GM12873 (cell line): ENCODE measurements at regions not wholly inside any gene's neighbourhood (a gene's known extent, or its start where the extent isn't known, plus 50 kb on each side); places are given as distances from the start of the nearest gene placed in this dataset.

Experiments used
- CTCF ChIP-seq: IDR thresholded peaks from 2 replicates; pipeline ENCODE4 v1.5.1; 2012; ENCODE audit warnings: low read depth, mild to moderate bottlenecking, moderate library complexity, low read length, control low read depth; ENCODE audit not compliant: insufficient read depth; ENCODE audit errors: missing control alignments

GRCh38 chr12:124656947-124657434, 89.6 kb upstream of the NCOR2 start:
- TF ChIP-seq CTCF: no peak

- TF ChIP-seq CTCF: no peak
Observed at GRCh38 chr12:124655698-124656516, 88.5 kb upstream of the NCOR2 start.

- no peak for TF ChIP-seq CTCF
Observed at GRCh38 chr12:124655048-124655697, 87.8 kb upstream of the NCOR2 start.

- TF ChIP-seq CTCF: no peak
Observed at GRCh38 chr12:124654666-124655047, 87.2 kb upstream of the NCOR2 start.

- TF ChIP-seq CTCF: no peak
Observed at GRCh38 chr12:124653169-124653931, 85.9 kb upstream of the NCOR2 start.

GRCh38 chr12:124652661-124653060, 85.2 kb upstream of the NCOR2 start:
- no peak for TF ChIP-seq CTCF
